Kidney (tissue), 13 donors: ENCODE measurements at regions not wholly inside any gene's neighbourhood (a gene's known extent, or its start where the extent isn't known, plus 50 kb on each side); places are given as distances from the start of the nearest gene placed in this dataset.

Experiments
- DNase-seq, 5 donors: peaks; one replicate each; pipeline ENCODE4 v3.0.0-alpha.2; 2013 to 2020
- FAIRE-seq: peaks from 2 replicates; lab custom pipeline; 2012; peaks lifted over from hg19 to GRCh38; lab: Jason Lieb, UNC
- H3K27ac ChIP-seq, 2 donors: one replicate each; pipeline ENCODE4 v1.7.0; 2013; ENCODE audit warnings: low read depth in 2 of 2, low read length in 2 of 2, inconsistent platforms in 1 of 2
- H3K27me3 ChIP-seq: one replicate; pipeline ENCODE4 v1.7.1; 2013; ENCODE audit warnings: low read length, inconsistent platforms; ENCODE audit not compliant: control insufficient read depth, insufficient read depth
- H3K36me3 ChIP-seq, 3 donors: one replicate each; pipeline versions ENCODE4 v1.7.0 to v1.7.1; 2013; ENCODE audit warnings: low read length in 3 of 3, control low read depth in 1 of 3, inconsistent platforms in 1 of 3; ENCODE audit not compliant: insufficient read depth in 3 of 3, control insufficient read depth in 2 of 3
- H3K4me1 ChIP-seq, 3 donors: one replicate each; pipeline versions ENCODE4 v1.7.0 to v1.7.1; 2013; ENCODE audit warnings: low read length in 3 of 3, inconsistent platforms in 1 of 3, low read depth in 1 of 3; ENCODE audit not compliant: control insufficient read depth in 2 of 3, insufficient read depth in 2 of 3
- H3K4me3 ChIP-seq, 3 donors: one replicate each; pipeline versions ENCODE4 v1.7.0 to v1.8.1; 2013; ENCODE audit warnings: low read length in 3 of 3, control low read depth in 1 of 3, inconsistent platforms in 1 of 3
- H3K9ac ChIP-seq, 3 donors: one replicate each; pipeline versions ENCODE4 v1.7.0 to v1.7.1; 2013; ENCODE audit warnings: low read length in 3 of 3, control low read depth in 1 of 3, inconsistent platforms in 1 of 3
- H3K9me3 ChIP-seq, 3 donors: one replicate each; pipeline versions ENCODE4 v1.7.0 to v1.7.1; 2013; ENCODE audit warnings: low read length in 3 of 3, control low read depth in 1 of 3, inconsistent platforms in 1 of 3; ENCODE audit not compliant: control insufficient read depth in 2 of 3, insufficient read depth in 1 of 3
- intact Hi-C: fragments of 100-400 bp; cut with DNase I; formaldehyde crosslinking; loops from one replicate; pipeline ENCODE4 v1.11.1; 2022
- TF ChIP-seq, protein P1 (sequence below): IDR thresholded peaks from 3 replicates; pipeline ENCODE4 v1.5.1; 2012; ENCODE audit warnings: mild to moderate bottlenecking, moderate library complexity, borderline replicate concordance; ENCODE audit not compliant: insufficient read depth; ENCODE audit errors: extremely low read depth
- donor health status: control.
- donor health status: control.
- donor health status: control.
- donor health status: control.
- donor health status: control.
- donor health status: DM: yes; HTN: yes; CAD: no.
- donor health status: Normal renal cell carcinoma (clear cell type).

DNA sequence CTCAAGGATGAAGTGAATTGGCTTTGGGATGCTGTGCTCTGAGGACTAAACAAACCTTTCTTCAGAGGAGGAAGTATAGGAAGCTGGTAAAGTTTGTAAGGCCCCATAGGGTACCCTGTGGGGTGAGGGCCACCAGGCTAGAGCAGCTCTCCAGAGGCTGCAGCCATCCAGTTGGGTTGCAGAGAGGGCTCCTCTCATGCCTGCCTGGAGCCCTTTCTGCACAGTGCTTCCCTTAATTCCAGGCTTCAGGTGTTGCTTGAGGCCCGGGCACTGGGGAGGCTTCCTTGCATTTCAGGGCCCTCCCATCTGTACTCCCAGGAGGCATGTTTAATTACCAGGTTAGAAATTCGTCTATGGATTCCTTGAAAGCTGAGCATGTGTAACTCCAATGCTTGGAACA is 95.3 kb upstream of the FSTL4 start:
- H3K9me3 ChIP-seq, result no peaks in the 10 kb centered on the region
- no peak for FAIRE-seq
- DNase-seq, result peak in 2 of 5 donors; percentile 0 to 5
- peaks cover 0 to 5% (median 2%) of the 10 kb centered on the region in 3 donors for H3K4me1 ChIP-seq
- intact Hi-C loops, result no loop called here
- H3K36me3 ChIP-seq, result no peaks in the 10 kb centered on the region
- TF ChIP-seq, protein P1, sequence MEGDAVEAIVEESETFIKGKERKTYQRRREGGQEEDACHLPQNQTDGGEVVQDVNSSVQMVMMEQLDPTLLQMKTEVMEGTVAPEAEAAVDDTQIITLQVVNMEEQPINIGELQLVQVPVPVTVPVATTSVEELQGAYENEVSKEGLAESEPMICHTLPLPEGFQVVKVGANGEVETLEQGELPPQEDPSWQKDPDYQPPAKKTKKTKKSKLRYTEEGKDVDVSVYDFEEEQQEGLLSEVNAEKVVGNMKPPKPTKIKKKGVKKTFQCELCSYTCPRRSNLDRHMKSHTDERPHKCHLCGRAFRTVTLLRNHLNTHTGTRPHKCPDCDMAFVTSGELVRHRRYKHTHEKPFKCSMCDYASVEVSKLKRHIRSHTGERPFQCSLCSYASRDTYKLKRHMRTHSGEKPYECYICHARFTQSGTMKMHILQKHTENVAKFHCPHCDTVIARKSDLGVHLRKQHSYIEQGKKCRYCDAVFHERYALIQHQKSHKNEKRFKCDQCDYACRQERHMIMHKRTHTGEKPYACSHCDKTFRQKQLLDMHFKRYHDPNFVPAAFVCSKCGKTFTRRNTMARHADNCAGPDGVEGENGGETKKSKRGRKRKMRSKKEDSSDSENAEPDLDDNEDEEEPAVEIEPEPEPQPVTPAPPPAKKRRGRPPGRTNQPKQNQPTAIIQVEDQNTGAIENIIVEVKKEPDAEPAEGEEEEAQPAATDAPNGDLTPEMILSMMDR, result no peak
- no peak overlapping the region for H3K4me3 ChIP-seq
- H3K9ac ChIP-seq, result no peak overlapping the region
- H3K27ac ChIP-seq, result no peak overlapping the region
- no peaks in the 10 kb centered on the region for H3K27me3 ChIP-seq

DNA sequence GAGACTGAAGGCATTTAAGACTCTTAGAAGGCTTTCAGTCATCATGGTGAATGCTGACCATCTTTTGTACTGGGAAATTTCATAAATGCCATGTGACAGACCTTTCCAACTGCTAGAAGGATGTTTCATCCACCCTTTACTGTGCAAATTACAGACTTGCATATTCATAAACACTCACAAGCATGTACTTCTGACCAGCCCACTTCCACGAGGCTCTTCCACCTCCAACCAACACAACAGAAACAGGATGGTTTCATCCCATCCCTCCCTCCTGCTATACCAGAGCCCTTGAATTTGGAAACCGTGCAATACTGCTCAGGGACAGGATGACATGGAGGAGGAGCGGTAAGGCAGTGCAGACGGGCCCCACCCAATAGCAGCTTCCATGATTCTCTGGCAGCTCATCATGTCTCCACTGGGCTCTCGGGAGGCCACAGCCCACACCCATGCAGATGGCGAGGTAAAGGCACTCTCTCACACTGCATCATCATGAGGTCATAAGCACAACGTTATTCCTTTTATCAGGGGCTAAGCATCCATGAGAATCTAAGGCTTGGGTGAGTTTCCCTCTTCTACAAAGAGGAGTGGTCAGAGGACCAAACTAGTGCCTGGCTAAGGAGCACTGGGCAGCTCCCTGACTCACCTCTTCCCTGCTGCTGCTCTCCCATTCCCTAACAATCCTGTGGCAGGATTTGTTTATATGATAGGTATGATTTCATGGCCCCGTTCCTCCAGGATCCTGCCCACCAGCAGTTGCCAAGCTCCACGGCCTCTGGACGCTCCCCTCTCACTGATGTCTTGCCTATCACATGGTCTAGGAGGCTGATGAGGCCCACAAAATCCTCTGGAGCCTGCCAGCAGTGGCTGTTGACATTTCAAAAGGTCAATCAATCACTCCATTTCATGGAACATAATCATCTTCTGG is 94.4 kb upstream of the FSTL4 start:
- no peak overlapping the region for H3K9ac ChIP-seq
- no peak overlapping the region for H3K27ac ChIP-seq
- FAIRE-seq, result no peak
- no peaks in the 10 kb centered on the region for H3K9me3 ChIP-seq
- TF ChIP-seq, protein P1, result no peak
- peak in 1 of 5 donors; percentile 13 for DNase-seq
- no peak overlapping the region for H3K4me3 ChIP-seq
- no peaks in the 10 kb centered on the region for H3K27me3 ChIP-seq
- intact Hi-C loops, result no loop called here
- peaks cover 0 to 5% (median 2%) of the 10 kb centered on the region in 3 donors for H3K4me1 ChIP-seq
- H3K36me3 ChIP-seq, result no peaks in the 10 kb centered on the region

DNA sequence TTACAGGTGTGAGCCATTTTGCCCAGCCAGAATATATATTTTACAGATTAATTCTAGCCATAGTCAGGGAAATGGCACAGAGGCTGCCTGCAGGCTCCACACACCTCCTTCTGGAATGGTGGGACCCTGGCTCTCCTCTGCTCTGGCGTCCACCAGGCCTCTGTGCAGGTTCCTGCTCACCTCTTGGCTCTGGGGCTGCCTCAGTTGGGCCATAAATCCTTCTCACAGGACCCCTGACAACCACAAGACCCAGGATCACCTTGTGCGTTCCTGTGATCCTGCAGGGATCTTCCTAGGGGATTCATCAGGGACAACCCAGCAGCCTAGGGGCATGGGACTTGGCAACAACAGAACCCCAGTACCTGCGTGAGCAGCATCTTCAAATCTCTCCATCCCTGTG is 93.0 kb upstream of the FSTL4 start:
- Histone ChIP-seq H3K27ac (no peak overlapping the region), H3K4me1 (peaks cover 0 to 5% (median 2%) of the 10 kb centered on the region in 3 donors), H3K27me3 (no peaks in the 10 kb centered on the region), H3K36me3 (no peaks in the 10 kb centered on the region), H3K4me3 (no peak overlapping the region), H3K9me3 (no peaks in the 10 kb centered on the region), H3K9ac (no peak overlapping the region)
- intact Hi-C loops, result no loop called here
- DNase-seq, result peak in 1 of 5 donors; percentile 5
- no peak for FAIRE-seq
- TF ChIP-seq, protein P1, result no peak
